ENCODE measurements at regions not wholly inside any gene's neighbourhood (a gene's known extent, or its start where the extent isn't known, plus 50 kb on each side); places are given as distances from the start of the nearest gene placed in this dataset.

DNA sequence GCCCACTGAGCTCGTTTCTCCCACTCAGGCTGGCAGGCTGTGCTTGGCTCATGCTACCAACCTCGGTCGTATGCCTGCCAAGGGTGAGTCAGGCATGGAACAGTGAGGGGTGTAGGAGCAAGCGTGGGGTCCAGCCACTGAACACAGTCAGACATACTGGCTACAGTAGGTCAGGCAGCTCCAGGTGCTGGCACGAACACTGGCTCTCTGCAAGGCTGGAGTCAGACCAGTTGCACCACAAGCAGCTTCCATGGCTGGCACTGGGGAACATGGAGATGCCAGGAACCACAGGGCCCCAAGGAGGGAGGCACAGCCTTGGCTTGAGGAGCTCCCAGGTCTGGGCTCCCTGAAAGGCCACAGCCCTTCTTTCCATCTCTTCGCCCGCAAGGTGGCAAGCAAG is 410.7 kb upstream of the KIRREL3 start:
- no peak for DNase-seq (ENCODE audit: low spot score)

GRCh38 chr11:127395034-127395433 is 394.5 kb upstream of the KIRREL3 start:
- DNase-seq (ENCODE audit: low spot score): no peak

- DNase-seq (ENCODE audit: low spot score): no peak
Measured at GRCh38 chr11:127393460-127393997, 393.0 kb upstream of the KIRREL3 start.

DNA sequence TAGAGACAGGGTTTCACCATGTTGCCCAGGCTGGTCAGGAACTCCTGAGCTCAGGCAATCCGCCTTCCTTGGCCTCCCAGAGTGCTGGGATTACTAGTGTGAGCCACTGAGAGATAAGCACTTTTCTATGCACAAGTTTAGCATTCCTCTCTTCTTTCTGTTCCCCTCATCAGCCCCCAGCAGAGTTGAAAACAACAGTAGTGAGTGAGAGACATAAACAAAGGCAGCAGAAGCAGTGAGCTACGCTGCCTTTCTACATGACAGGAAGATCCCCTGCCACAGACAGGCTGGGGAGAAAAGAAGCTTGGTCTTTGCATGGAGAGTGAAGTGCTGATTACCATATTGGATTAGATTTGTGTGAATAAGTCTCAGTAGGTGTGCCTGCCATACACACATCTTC is 392.0 kb upstream of the KIRREL3 start:
- DNase-seq (ENCODE audit: low spot score): no peak

DNA sequence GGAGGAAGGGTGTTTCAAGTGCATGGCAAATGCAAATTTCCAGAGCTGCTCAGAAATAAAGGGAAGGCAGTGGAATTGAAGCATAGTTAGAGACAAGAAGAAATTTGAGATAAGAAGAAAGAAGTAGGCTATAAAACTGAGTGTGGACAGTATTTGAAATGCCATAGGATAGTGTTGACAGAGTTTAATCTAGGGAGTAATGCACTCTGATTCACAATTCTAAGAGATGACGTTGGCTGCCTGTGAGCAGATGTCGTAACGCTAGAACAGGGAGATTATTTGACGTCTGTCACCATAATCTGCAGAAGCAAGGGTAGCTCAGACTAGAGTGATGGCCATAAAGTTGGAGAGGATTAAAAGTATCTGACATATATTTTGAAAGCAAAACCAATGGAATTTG is 389.9 kb upstream of the KIRREL3 start:
- DNase-seq (ENCODE audit: low spot score): no peak

GRCh38 chr11:127385071-127385470 is 384.5 kb upstream of the KIRREL3 start:
- no peak for DNase-seq (ENCODE audit: low spot score)

GRCh38 chr11:127383026-127383425 is 382.5 kb upstream of the KIRREL3 start:
- no peak for DNase-seq (ENCODE audit: low spot score)

DNA sequence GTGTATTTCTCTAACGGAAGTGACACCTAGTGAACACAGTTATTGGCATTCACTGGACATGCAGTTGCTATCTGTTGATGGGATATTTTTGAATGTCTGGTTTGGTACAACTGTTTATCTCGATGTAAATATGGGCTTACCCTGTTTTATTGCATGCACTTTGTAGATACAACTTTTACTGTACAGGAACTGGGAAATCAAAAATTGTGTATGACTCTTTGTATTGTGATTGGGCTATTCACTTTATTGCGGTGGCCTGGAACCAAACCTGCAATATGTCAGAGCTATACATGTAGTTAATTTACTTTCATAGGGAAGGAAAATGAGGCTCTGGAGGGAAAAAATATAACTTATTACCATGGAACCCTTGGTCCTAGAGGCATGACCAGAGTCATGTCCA is 380.7 kb upstream of the KIRREL3 start:
- DNase-seq (ENCODE audit: low spot score): no peak

DNA sequence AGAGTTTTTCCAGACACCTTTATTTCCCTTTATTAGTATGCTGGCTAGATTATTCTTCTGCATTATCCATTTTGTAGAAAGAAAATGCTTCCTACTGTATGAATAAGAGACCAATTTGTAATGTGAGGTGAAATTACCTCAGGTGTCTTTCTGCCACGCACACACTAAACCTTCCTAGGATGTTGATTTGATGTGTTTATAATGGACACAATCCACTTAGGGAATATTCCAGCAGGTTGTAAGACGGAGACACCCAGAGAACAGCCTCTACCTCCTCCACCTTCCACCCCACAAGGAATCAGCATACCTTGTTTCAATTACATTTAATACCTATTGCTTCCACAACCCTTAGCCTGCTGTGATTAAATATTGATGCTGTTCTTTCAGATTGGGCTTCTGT is 379.1 kb upstream of the KIRREL3 start:
- no peak for DNase-seq (ENCODE audit: low spot score)

- DNase-seq (ENCODE audit: low spot score): no peak
Measured at GRCh38 chr11:127376301-127376700, 375.7 kb upstream of the KIRREL3 start.

DNA sequence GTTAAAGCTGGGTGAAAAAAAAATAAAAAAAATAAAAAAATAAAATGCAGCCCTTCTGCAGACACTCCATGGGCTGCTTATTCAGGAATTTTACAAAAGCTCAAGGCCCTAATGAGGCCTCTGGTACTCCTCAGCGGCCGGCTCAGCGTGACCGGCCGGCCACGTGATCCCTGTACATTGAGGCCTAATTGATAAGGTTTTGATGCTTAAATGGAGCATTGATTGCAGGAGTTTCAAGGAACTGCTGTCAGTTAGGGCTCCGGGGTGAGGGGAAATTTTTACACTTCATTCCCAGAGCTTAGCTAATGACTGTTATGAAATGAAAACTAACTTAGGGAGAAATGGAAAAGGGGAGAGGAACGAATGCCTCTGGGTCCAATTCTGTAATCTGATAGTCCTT is 368.8 kb upstream of the KIRREL3 start:
- no peak for DNase-seq (ENCODE audit: low spot score)

DNA sequence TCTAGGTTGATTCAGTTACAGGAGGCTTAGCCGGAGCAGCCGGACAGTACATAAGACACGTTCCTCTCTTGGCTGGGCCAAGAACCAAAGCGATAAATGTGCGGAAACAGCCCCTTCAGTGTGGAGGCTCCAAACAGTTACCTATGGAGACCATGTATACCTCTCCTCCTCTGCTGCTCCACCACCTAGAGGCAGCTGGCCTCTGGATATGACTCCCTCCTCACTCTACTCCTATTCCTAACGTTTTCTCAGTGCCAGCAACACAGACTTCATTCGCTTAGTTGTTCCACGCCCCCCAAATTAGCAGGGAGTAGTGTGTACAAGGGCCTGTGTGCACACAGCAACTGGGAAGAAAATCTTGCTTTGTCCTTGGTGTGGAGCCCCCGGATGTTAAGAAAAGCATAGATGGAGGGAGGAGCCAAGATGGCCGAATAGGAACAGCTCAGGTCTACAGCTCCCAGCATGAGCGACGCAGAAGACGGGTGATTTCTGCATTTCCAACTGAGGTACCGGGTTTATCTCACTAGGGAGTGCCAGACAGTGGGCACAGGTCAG is 362.3 kb upstream of the KIRREL3 start:
- DNase-seq (ENCODE audit: low spot score): no peak

DNA sequence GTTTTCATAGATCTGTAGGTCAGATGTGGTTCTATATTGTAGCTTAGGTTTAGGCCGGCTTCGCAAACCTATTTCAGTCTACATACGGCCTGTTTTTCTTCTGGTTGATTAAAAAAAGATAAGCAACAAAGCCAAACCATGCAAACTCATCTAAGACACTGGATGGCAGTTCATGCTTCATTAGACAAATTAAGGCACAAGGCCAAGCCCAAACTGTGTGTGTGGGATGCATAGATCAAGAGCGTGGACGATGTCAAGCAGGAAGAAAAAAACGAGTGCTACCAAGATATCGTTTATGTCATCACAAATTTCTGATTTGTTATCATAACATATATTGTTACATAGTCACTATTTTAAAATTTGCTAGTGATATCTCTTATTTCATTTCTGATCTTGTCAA is 357.6 kb upstream of the KIRREL3 start:
- DNase-seq (ENCODE audit: low spot score): no peak

GRCh38 chr11:127350476-127350875 is 349.9 kb upstream of the KIRREL3 start:
- no peak for DNase-seq (ENCODE audit: low spot score)

GRCh38 chr11:127345819-127346459 is 345.4 kb upstream of the KIRREL3 start:
- DNase-seq (ENCODE audit: low spot score): peak; percentile 24

- no peak for DNase-seq (ENCODE audit: low spot score)
Measured at GRCh38 chr11:127340438-127340837, 339.9 kb upstream of the KIRREL3 start.

GRCh38 chr11:127339376-127339775 is 338.8 kb upstream of the KIRREL3 start:
- DNase-seq (ENCODE audit: low spot score): no peak

GRCh38 chr11:127338380-127339259 is 338.1 kb upstream of the KIRREL3 start:
- no peak for DNase-seq (ENCODE audit: low spot score)

DNA sequence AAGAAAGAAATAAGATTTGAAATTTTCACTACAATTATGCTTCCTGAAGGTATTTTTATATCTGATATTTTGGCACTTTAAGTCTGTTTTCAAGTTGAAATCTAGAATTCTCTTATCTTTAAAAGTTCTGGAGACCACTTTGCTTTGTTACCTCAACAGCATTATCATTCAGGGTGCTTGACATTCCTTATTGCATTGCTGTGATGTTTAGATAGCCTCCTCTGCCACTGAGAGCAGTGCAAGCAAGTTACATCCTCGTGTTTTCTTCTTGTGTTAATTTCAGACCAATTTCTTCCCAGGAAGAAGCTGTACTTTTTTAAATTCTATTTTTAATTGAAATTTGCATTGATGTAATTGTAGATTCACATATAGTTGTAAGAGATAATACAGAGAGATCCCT is 333.9 kb upstream of the KIRREL3 start:
- DNase-seq (ENCODE audit: low spot score): no peak

- no peak for DNase-seq (ENCODE audit: low spot score)
Measured at GRCh38 chr11:127332896-127333295, 332.3 kb upstream of the KIRREL3 start.

GRCh38 chr11:127330044-127330443 is 329.5 kb upstream of the KIRREL3 start:
- DNase-seq (ENCODE audit: low spot score): no peak

GRCh38 chr11:127308291-127308690 is 307.7 kb upstream of the KIRREL3 start:
- no peak for DNase-seq (ENCODE audit: low spot score)

DNA sequence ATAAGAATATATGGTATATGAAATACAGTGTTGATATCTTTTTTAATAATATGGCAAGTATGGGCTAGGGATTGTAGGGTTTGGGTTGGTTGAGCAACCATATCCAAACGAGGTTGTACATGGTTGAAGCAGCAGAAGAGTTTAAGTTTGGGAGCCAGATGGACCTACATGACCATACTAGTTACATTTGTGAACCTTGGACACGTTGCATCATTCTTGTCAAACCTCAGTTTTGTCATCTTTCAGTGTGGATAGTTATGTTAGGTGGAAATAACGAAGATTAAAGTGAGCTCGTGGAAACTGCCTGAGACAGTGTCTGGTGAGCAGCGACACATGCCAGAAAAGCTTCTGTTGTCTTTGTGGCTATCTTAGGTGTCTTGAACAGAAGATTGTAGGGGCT is 307.1 kb upstream of the KIRREL3 start:
- no peak for DNase-seq (ENCODE audit: low spot score)

All from SW480 (cell line).